ENCODE measurements at regions not wholly inside any gene's neighbourhood (a gene's known extent, or its start where the extent isn't known, plus 50 kb on each side); places are given as distances from the start of the nearest gene placed in this dataset.

DNA sequence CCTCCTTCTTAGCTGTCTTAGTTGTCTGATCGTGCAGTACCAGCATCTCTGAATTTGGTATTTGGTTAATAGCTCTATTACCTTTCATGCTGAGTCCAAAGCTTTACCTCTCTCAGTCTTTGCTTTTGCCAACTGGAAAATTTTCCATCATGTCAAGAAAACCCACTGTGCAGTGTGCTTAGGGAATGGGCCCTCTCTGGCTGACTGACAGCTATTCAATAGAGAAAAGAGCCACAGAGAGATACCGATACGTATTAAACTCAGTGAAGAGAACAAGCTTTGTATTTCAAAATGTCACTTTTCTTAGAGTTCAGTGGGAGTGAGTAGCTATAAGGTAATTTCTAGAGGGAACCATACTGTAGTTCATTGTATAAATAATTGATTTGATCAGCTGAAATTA is 1507.1 kb downstream of the C4orf33 start:
- H3K9me3 Mint-ChIP-seq (ENCODE audit: unreplicated experiment), result no peaks in the 10 kb centered on the region
- peaks cover 7% of the 10 kb centered on the region for H3K4me1 Mint-ChIP-seq (ENCODE audit: unreplicated experiment)
- no peak for TF ChIP-seq CTCF (IDR thresholded peaks at IDR 0.05)
- no peaks in the 10 kb centered on the region for H3K27me3 Mint-ChIP-seq (ENCODE audit: unreplicated experiment)
- no peak overlapping the region for H3K4me3 Mint-ChIP-seq (ENCODE audit: unreplicated experiment)
- no peak overlapping the region for H3K27ac Mint-ChIP-seq (ENCODE audit: unreplicated experiment)
- no peaks in the 10 kb centered on the region for H3K36me3 Mint-ChIP-seq (ENCODE audit: unreplicated experiment)
- no peak for DNase-seq (ENCODE audit: extremely low spot score, unreplicated experiment)

- H3K36me3 Mint-ChIP-seq (ENCODE audit: unreplicated experiment), result no peaks in the 10 kb centered on the region
- no peaks in the 10 kb centered on the region for H3K4me1 Mint-ChIP-seq (ENCODE audit: unreplicated experiment)
- H3K9me3 Mint-ChIP-seq (ENCODE audit: unreplicated experiment), result no peaks in the 10 kb centered on the region
- no peak for DNase-seq (ENCODE audit: extremely low spot score, unreplicated experiment)
- H3K27ac Mint-ChIP-seq (ENCODE audit: unreplicated experiment), result no peak overlapping the region
- no peaks in the 10 kb centered on the region for H3K27me3 Mint-ChIP-seq (ENCODE audit: unreplicated experiment)
- no peak for TF ChIP-seq CTCF (IDR thresholded peaks at IDR 0.05)
- no peak overlapping the region for H3K4me3 Mint-ChIP-seq (ENCODE audit: unreplicated experiment)
These were observed 1512.2 kb downstream of the C4orf33 start for GRCh38 chr4:130608121-130608520.

- no peak overlapping the region for H3K4me3 Mint-ChIP-seq (ENCODE audit: unreplicated experiment)
- no peak overlapping the region for H3K27ac Mint-ChIP-seq (ENCODE audit: unreplicated experiment)
- H3K36me3 Mint-ChIP-seq (ENCODE audit: unreplicated experiment), result no peaks in the 10 kb centered on the region
- peaks cover 4% of the 10 kb centered on the region for H3K27me3 Mint-ChIP-seq (ENCODE audit: unreplicated experiment)
- no peaks in the 10 kb centered on the region for H3K4me1 Mint-ChIP-seq (ENCODE audit: unreplicated experiment)
- no peak for TF ChIP-seq CTCF (IDR thresholded peaks at IDR 0.05)
- H3K9me3 Mint-ChIP-seq (ENCODE audit: unreplicated experiment), result peaks cover 7% of the 10 kb centered on the region
- no peak for DNase-seq (ENCODE audit: extremely low spot score, unreplicated experiment)
These were observed 1532.6 kb downstream of the C4orf33 start for GRCh38 chr4:130628531-130628930.

- Mint-ChIP-seq H3K9me3 (ENCODE audit: unreplicated experiment) (peaks cover 11% of the 10 kb centered on the region), H3K27me3 (ENCODE audit: unreplicated experiment) (no peaks in the 10 kb centered on the region), H3K4me1 (ENCODE audit: unreplicated experiment) (no peaks in the 10 kb centered on the region), H3K27ac (ENCODE audit: unreplicated experiment) (no peak overlapping the region), H3K4me3 (ENCODE audit: unreplicated experiment) (no peak overlapping the region), H3K36me3 (ENCODE audit: unreplicated experiment) (no peaks in the 10 kb centered on the region)
- TF ChIP-seq CTCF (IDR thresholded peaks at IDR 0.05), result no peak
- no peak for DNase-seq (ENCODE audit: extremely low spot score, unreplicated experiment)
These were observed 1537.0 kb downstream of the C4orf33 start for GRCh38 chr4:130632731-130633604.

DNA sequence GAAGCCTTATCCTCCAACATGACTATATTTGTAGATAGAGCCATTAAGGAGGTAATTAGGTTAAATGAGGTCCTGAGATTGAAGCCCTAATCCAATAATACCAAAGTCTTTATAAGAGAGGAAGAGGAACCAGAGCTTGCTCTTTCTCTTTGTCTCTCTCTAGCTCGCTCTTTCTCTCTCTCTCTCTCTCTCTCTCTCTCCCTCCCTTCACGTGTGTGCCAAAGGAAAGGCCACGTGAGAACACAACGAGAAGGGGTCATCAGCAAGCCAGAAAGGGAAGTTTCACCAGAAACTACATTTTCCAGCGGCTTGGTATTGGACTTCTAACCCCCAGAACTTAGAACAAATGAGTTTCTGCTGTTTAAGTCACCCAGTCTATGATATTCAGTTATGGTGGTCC is 1540.5 kb downstream of the C4orf33 start:
- H3K9me3 Mint-ChIP-seq (ENCODE audit: unreplicated experiment), result peaks cover 11% of the 10 kb centered on the region
- H3K27ac Mint-ChIP-seq (ENCODE audit: unreplicated experiment), result no peak overlapping the region
- TF ChIP-seq CTCF (IDR thresholded peaks at IDR 0.05), result no peak
- H3K27me3 Mint-ChIP-seq (ENCODE audit: unreplicated experiment), result peaks cover 3% of the 10 kb centered on the region
- no peak overlapping the region for H3K4me3 Mint-ChIP-seq (ENCODE audit: unreplicated experiment)
- DNase-seq (ENCODE audit: extremely low spot score, unreplicated experiment), result no peak
- H3K4me1 Mint-ChIP-seq (ENCODE audit: unreplicated experiment), result no peaks in the 10 kb centered on the region
- no peaks in the 10 kb centered on the region for H3K36me3 Mint-ChIP-seq (ENCODE audit: unreplicated experiment)
